Kidney capillary endothelial cell (primary cell): ENCODE measurements at regions not wholly inside any gene's neighbourhood (a gene's known extent, or its start where the extent isn't known, plus 50 kb on each side); places are given as distances from the start of the nearest gene placed in this dataset.
"Not testable (repeated sequence)": the region's sequence is repeated elsewhere in the genome, so short reads cannot be mapped to it uniquely, and the experiment has no call there.

ENCODE experiments used
- DNase-seq: peaks from one replicate; pipeline ENCODE4 v3.0.0-alpha.2; 2018; ENCODE audit warnings: low spot score

DNA sequence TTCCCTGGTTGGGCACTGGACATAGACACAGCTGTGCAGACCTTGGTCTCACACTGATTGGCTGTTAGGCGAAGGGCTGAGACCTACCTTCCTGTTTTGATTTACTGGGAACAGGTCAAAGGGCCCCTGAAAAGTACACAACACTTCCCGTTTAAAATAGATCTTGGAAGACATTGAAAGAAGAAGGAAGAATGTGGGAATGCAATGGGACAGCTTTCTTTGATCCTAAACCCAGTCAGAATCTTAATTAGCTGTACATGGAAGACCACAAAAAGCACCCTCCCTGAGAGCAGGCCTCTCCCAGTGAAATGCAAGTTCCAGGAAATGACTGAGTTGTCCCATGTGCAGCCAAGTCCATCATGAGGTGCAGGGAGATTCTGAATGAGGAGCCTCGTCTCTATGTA, 83.6 kb upstream of the EXOC2 start:
- no peak for DNase-seq

DNA sequence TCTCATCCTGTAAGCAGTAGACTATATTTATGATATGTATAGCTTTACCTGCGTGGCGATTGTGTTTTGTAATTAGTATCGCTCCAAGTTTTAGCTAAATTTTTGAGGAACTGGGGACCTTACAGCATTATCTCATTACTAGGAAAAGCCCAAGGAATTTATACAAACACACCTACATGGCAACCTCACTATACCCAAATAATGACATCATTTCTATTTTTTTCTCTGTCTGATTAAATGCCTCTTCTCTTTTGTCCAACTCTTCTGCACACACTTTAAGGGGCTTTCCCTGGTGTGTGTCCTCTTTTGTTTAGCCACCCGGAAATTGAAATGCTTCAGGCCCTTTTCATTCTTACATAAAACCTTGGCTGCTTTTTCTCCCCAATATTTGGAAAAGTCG, 82.9 kb upstream of the EXOC2 start:
- no peak for DNase-seq

DNA sequence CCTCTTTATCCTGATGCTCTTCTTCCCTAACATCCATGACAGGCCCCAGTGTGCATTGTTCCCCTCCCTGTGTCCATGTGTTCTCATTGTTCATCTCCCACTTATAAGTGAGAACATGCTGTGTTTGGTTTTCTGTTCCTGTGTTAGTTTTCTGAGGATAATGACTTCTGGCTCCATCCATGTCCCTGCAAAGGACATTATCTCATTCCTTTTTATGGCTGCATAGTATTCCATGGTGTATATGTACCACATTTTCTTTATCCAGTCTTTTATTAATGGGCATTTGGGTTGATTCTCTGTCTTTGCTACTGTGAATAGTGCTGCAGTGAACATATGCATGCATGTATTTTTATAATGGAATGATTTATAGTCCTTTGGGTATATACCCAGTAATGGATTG, 78.7 kb upstream of the EXOC2 start:
- not testable (repeated sequence) for DNase-seq

DNA sequence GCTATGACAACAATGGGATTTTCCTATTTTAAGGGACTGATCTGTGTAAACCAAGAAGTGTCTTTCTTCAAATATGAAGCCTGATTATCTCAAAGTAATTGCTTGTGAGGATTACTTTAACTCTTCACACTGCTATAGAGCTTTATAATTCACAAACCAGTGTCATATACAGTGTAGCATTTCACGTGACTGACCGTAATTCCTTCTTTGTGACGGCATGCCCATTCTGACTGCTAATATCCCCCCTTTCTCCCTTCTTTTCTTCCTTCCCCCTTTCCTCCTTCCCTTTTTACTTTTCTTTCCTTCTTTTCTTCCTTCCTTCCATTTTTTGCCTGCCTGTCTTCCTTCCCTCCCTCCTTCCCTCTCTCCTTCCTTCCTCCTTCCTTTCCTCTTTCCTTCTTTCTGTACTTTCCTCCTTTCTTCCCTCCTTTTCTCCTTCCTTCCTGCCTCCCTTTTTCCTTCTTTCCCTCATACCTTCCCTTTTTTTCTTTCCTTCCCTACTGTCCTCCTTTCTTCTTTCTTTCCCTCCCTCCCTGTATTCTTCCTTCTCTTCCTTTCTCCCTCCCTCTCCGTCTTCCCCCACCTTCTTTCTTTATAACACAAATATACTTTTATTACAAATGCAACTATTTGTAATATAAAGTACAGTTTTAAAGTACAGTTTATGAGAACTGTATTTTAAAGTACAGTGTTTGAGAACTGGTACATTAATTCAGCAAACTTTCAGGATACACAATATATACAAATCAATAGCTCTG, 75.0 kb upstream of the EXOC2 start:
- DNase-seq: no peak

DNA sequence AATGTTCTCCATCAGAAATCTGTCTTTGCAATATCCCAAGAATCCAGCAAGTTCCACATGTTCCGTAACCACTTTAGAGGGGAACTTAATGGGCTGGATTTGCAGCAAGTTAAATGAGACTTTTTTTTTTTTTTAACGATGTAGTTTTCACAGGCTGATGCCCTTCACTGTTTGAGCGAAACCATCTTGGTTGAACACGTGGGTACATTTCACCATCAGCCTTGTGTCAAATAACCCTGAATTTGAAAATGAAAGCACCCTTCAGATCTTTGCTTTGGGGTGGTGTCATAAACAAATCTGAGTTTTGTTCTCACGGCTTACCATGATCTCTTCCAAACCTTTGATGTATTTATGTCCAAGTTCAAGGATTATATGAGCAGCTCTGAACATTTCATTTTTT, 73.7 kb upstream of the EXOC2 start:
- no peak for DNase-seq

DNA sequence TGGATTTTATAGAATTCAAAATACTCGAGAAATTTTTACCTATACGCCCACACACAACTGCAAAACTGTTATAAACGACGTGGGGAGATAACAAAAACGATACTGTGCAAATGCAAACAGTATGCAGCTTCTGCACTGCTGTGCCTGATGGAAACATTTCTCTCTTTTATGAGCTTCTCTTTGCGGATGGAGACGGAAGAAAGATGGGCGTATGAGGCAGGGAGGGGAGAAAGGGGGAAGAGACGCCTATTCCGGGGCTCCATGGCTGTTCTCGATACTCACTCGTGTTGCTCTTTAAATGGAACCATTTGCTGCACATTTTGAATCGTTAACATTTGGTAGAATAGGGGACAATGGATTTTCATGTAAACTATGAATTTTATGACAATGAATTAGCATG, 69.1 kb upstream of the EXOC2 start:
- no peak for DNase-seq

DNA sequence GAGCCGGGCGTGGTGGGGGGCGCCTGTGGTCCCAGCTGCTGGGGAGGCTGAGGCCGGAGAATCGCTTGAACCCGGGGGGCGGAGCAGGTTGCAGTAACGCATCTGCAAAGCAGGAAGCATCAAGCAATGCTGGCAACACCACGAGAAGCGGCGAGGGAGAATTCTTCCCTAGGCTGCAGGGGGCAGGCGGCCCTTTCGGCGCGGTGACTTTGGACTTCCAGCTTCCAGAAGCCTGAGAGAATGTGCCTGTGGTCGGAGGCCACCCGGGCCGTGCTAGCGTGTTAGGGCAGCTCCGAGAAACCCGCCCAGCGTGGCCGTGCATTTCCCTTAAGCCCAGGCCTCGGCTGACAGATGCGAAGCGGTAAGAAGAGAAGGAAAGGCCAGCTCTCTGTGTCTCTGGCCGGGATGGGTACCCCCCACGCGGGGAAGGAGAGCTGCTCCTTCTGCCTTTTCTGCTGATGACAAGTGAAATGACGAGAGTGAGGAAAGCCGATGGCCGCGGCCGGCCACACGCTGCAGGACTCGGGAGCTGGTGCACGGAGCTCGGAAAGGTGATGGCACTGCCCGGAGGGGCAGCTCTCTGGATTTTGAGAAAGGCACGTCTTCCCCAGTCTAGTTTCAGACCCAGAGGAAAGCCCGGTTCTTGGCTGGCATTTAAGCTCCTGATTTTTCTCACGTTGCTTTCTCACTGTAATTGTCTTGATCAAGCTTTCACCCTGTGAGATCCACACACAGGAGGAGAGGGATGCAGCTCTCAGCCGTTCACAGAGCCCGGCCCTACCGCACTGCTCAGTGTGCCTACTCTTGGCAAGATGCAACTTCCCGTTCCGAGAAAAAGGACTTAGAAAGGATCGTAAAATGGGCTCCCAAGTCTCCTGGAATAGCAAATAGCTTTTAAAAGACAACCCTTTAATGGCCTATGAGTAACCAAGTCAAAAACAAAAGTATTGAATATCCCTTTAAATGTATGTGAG, 68.3 kb upstream of the EXOC2 start:
- DNase-seq: no peak

DNA sequence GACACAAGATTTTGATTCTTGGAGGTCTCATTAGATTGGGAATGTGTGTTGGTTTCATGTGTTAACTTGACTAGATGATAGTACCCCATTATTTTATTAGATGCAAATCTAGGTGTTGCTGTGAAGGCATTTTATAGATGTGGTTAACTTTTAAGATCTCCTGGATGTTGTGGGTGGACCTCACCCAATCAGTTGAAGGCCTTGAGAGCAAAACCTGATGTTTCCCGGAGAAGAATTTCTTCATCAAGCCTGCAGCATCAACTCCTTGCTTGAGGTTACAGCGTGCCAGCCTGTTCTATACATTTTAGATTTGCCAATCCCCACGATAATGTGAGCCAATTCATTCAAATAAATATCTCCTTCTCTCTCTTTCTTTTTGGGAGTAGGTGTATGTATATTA, 66.8 kb upstream of the EXOC2 start:
- no peak for DNase-seq

DNA sequence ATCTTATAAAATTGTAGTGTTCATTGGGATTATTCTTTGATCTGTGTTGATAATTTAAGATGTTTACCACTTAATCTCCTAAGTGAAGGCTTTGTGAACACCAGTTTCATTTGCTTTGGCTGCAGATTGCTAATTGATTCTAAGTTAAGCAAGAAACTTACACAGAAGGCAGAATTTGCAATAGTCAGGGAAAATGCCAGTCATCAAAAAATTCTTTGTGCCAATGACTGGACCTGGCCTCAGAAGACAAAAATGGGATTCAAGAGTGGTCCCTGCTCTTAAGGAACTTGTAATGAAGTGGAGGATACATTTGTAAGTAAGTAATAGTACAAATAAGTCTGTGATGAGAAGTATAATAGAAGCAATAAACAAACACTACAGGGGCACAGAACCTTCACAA, 63.3 kb upstream of the EXOC2 start:
- DNase-seq: no peak

DNA sequence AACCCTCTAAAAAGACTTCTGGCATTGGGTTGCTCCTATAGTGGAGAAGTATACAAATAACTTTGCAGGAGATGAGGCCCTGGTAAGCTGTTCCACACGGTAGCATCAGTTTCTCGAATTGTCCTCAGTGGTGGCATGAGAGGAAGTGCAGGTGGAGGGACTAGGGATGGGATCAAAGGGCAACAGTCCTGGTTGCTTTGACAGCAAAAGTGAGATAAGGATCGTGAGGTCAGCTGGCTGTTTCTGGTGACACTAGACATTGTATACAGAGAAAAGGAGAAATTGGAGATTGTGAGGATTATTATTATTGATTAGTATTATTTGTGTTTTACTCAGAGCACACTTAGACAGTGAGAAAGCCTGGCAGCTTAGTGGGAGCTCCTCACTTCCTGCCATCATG, 61.3 kb upstream of the EXOC2 start:
- no peak for DNase-seq

DNA sequence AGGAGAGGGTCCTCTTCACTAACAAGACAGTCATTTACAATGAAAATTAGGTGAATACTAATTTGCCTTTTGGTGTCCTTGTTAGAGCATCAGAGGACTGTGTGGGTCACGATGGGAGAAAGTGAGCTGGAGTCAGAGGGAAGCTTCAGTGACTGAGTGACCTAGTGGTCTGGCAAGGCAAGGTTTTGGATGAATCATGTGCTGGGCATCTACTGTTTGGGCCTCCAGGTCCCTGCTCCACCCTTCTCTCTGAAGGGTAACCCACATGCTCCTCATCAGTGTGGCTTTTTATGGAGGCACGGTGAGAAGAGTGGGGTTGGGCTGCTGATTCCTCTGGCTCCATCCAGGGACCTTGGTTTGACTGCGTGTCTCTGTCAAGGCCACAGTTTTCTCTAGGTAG, 60.5 kb upstream of the EXOC2 start:
- DNase-seq: no peak

DNA sequence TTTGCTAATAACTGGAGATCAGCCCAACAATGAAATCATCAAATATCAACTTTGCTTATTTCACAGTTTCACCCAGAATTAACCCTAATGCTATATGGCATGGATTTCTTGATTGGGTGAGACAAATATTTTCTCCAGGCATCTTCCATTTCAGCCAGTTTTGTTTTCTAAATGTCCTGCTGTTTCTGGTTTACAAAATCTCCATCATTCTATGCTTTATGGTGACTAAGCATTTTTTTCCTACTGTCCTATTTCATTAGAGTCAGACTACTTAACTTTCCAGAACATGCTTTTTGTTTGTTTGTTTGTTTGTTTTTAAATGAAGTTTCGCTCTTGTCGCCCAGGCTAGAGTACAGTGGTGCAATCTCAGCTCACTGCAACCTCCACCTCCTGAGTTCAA, 59.5 kb upstream of the EXOC2 start:
- DNase-seq: no peak

DNA sequence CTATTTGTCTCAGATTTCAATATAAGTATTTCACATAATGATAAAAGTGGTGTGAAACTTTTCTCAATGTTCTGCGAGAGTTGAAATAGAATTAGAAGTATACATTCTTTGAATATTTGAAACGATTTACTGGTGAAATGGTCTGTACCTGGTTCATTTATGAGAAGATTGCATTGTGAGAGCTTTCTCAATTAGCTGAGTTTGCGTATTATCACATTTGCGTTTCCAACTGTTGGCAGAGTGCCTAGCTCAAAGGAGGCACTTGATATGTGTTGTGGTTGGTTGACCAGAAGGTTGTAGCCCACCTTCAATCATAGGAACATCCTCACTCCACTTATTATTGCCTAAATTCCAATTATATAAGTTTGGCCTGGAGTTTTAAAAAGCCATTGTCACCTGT, 58.8 kb upstream of the EXOC2 start:
- DNase-seq: no peak

DNA sequence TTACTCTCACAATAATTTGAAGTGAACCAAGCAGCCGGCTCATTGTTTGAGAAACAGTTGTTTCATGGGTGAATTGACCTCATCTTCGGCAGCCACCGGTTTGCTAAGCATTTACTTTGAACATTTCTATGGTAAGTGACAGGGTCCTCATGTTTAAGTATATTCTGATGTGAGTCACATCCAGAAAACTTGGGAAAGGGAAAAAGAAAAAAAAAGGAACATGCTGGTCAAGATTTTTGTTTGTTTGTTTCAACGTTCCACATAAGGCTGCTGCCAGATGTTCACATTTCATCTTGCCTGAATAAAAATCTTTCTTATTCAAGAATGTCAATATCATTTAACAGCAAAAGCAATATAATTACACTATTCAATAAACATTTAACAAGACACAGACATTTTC, 55.0 kb upstream of the EXOC2 start:
- no peak for DNase-seq

DNA sequence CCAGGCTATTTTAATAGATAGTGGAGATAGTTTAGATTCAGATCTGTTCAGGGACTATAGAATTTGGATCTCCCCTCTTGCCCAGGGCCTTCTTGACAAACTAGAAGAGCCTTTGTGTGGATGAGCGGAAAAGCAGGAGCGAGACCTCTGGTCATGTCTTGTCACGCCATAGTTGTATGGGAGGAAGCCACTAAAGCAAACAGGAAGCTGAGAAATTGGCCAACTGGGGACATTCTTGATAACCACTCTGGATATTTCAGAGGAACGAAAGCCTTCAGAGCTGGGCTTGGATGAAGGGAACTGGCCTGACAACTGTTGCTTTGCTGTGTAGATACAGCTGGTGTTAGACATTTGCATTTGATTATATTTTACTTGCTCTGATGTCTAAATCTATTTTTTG, 54.1 kb upstream of the EXOC2 start:
- DNase-seq: no peak

DNA sequence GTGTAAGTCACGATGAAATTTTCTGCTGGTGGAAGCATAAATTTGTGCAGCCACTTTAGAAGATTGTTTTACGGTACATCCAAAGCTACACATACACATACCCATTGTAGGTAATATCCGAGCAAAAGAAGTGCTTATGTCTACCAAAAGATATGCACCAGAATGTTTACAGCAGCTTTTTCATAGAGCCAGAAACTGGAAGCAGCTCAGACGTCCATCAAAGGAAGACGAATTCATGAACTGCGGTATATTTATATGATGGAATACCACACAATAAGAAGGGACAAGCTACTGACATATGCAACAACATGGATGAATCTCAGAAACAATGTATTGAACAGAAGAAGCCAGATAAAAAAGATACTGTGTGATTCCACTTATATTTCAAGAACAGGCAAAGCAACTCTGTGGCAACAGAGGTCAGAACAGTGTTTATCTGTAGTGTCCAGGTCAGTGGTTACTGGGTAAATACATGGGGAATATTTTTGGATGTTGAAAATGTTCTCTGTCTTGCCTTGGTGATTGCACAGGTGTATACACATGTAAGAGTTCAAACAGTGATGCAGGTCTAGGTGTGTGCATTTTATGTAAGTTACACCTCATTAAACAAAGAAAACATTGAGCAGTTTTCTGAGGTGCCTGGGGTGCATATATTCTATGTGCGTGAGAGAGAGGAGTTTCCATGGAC, 51.9 kb upstream of the EXOC2 start:
- no peak for DNase-seq

DNA sequence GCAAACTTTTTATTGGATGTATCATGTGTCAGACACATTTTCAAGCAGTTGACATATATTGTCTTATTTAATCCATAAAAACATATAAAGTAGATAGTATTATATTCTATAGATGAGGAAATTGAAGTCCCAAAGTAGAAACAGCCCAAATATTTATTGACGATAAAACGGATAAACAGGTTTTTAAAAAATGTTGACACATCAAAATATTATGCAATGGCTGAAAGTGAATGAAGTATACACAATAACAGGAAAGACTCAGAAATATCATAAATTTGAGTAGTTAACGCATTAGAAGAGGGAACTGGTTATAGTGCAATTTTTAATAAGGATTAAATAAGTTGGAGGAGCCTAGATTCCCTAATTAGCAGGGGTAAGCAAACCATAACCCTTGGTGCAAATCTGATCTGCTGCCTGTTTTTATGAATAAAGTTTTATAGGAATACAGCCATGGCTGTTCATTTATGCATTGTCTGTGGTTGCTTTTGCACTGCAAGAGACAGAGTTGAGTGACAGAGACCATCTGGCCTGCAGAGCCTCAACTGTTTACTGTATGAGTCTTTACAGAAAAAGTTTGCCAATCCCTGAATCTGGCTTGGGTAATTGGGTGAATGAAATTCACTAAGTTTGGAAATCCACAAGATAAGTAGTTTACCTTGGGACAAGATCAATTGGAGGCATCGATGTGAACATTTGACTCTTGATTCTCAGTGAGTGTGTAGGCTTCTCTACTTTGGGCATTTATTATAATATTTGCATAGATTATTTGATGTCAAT, 50.6 kb upstream of the EXOC2 start:
- DNase-seq: no peak
